OCI-LY7 (cell line): ENCODE measurements at regions not wholly inside any gene's neighbourhood (a gene's known extent, or its start where the extent isn't known, plus 50 kb on each side); places are given as distances from the start of the nearest gene placed in this dataset.

ENCODE experiments used
- BruUV-seq: library from RNA; stranded (reverse); fragments of 400-500 nt; replicated peaks from 2 replicates; lab custom pipeline; 2021; lab: Mats Ljungman, UMichigan
- CTCF ChIA-PET: fragments of 300-600 bp; sonication (Branson Sonifier 250); formaldehyde crosslinking; loops from one replicate; lab custom pipeline; 2022; ENCODE audit warnings: antibody characterized with exemption; ENCODE audit not compliant: unreplicated experiment; lab: Charles Lee
- POLR2A ChIA-PET: fragments of 300-600 bp; sonication (Branson Sonifier 250); formaldehyde crosslinking; loops from one replicate; lab custom pipeline; 2022; ENCODE audit warnings: antibody characterized with exemption; lab: Charles Lee
- DNase-seq: peaks from one replicate; pipeline ENCODE4 v3.0.0-alpha.2; 2015; ENCODE audit warnings: low spot score
- H2AFZ ChIP-seq: fragments of 200-600 bp; sonication (generic), shearing (Covaris generic); 2 replicates; pipeline ENCODE4 v1.6.1; 2014; ENCODE audit warnings: mild to moderate bottlenecking, antibody characterized with exemption, low read length, moderate library complexity
- H3K27ac ChIP-seq: fragments of 200-600 bp; sonication (generic); 2 replicates; pipeline ENCODE4 v1.5.1; 2014; ENCODE audit warnings: mixed run types, low read depth, mild to moderate bottlenecking, moderate library complexity, low read length, inconsistent platforms; ENCODE audit not compliant: poor library complexity, severe bottlenecking
- H3K36me3 ChIP-seq: fragments of 200-600 bp; sonication (generic); 2 replicates; pipeline ENCODE4 v1.6.1; 2014; ENCODE audit warnings: mild to moderate bottlenecking, antibody characterized with exemption, low read length, moderate library complexity, mixed read lengths; ENCODE audit not compliant: insufficient read depth
- H3K4me1 ChIP-seq: fragments of 200-600 bp; sonication (generic); 2 replicates; pipeline ENCODE4 v1.5.1; 2014; ENCODE audit warnings: mild to moderate bottlenecking, low read length; ENCODE audit not compliant: insufficient read depth, poor library complexity, severe bottlenecking
- H3K4me2 ChIP-seq: fragments of 200-600 bp; sonication (generic); 2 replicates; pipeline ENCODE4 v1.6.1; 2014; ENCODE audit warnings: mild to moderate bottlenecking, low read length
- H3K4me3 ChIP-seq: fragments of 200-600 bp; sonication (generic); 2 replicates; pipeline ENCODE4 v1.5.1; 2014; ENCODE audit warnings: mild to moderate bottlenecking, low read depth, low read length; ENCODE audit not compliant: poor library complexity, severe bottlenecking
- H3K79me2 ChIP-seq: fragments of 200-600 bp; sonication (generic); 2 replicates; pipeline ENCODE4 v1.6.1; 2016; ENCODE audit warnings: low read depth, mild to moderate bottlenecking, low read length, moderate library complexity, mixed read lengths; ENCODE audit not compliant: insufficient read depth
- H3K9me2 ChIP-seq: fragments of 200-600 bp; sonication (generic); 2 replicates; pipeline ENCODE4 v1.6.1; 2016; ENCODE audit warnings: mild to moderate bottlenecking, low read length, mixed read lengths; ENCODE audit not compliant: insufficient read depth
- H3K9me3 ChIP-seq: fragments of 200-600 bp; sonication (generic); 2 replicates; pipeline ENCODE4 v1.6.1; 2014; ENCODE audit warnings: mild to moderate bottlenecking, mixed run types, low read length, mixed read lengths
- H4K20me1 ChIP-seq: fragments of 200-600 bp; sonication (generic); 2 replicates; pipeline ENCODE4 v1.6.1; 2014; ENCODE audit warnings: mild to moderate bottlenecking, antibody characterized with exemption, low read length, moderate library complexity, mixed read lengths; ENCODE audit not compliant: insufficient read depth
- CTCF ChIP-seq: fragments of 200-600 bp; sonication (generic); conservative IDR thresholded peaks from 2 replicates; pipeline ENCODE4 v1.5.1; 2014; ENCODE audit warnings: mild to moderate bottlenecking, antibody characterized with exemption, low read length, moderate library complexity, mixed read lengths
- EZH2phosphoT487 ChIP-seq: fragments of 200-600 bp; sonication (generic); IDR thresholded peaks from 2 replicates; pipeline ENCODE4 v1.6.1; 2018; ENCODE audit warnings: low read depth, borderline replicate concordance, mild to moderate bottlenecking, mixed run types, antibody characterized with exemption, low read length, moderate library complexity, mixed read lengths
- intact Hi-C: fragments of 100-400 bp; cut with micrococcal nuclease; formaldehyde crosslinking; loops from one replicate; pipeline ENCODE4 v1.10.0; 2022; ENCODE audit not compliant: unreplicated experiment

- H3K4me3 ChIP-seq = no peak overlapping the region
- no peaks in the 10 kb centered on the region for H3K4me1 ChIP-seq
- H3K36me3 ChIP-seq = no peaks in the 10 kb centered on the region
- ChIA-PET CTCF (no interaction called here), POLR2A (interaction anchor here (0.6 kb wide), 1 partner anchor 280 kb away, joined by 7 read pairs; no protein-coding TSS in a partner anchor)
- no TSS peak for BruUV-seq
- H3K79me2 ChIP-seq = no peaks in the 10 kb centered on the region
- H3K9me3 ChIP-seq = no peaks in the 10 kb centered on the region
- intact Hi-C loops = no loop called here
- TF ChIP-seq CTCF (no peak), EZH2phosphoT487 (no peak)
- no peak overlapping the region for H2AFZ ChIP-seq
- H3K9me2 ChIP-seq = no peaks in the 10 kb centered on the region
- DNase-seq = no peak
- H4K20me1 ChIP-seq = no peaks in the 10 kb centered on the region
- H3K4me2 ChIP-seq = no peak overlapping the region
- no peak overlapping the region for H3K27ac ChIP-seq
Measured at GRCh38 chr1:223011505-223011856, 131.6 kb downstream of the TLR5 start.

DNA sequence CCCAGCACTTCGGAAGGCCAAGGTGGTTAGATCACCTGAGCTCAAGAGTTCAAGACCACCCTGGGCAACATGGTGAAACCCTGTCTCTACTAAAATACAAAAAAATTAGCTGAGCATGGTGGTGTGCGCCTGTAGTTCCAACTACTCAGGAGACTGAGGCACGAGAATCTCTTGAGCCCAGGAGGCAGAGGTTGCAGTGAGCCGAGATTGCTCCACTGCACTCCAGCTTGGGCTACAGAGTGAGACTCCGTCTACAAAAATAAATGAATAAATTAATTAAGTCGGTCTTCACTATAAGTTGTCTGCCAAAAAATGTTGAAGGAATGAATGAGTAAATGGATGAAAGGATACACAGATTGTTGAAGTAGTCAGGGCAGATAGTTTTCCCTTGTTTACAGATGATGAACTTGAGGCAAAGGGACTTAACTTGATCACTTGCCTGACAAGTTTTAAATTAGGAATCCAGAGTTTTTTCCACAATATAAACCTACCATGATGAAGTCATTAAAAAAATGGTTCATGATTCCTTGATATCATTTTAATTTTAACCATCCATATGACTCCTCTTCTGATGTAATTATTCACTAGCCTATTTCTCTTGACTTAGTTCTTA, 130.8 kb downstream of the TLR5 start:
- no peak for DNase-seq
- no peaks in the 10 kb centered on the region for H3K9me3 ChIP-seq
- no peak overlapping the region for H3K4me2 ChIP-seq
- intact Hi-C loops = no loop called here
- no peaks in the 10 kb centered on the region for H3K4me1 ChIP-seq
- H3K36me3 ChIP-seq = no peaks in the 10 kb centered on the region
- H3K9me2 ChIP-seq = no peaks in the 10 kb centered on the region
- ChIA-PET POLR2A (no interaction called here), CTCF (no interaction called here)
- H2AFZ ChIP-seq = no peak overlapping the region
- no peaks in the 10 kb centered on the region for H4K20me1 ChIP-seq
- H3K79me2 ChIP-seq = no peaks in the 10 kb centered on the region
- no peak overlapping the region for H3K27ac ChIP-seq
- no peak overlapping the region for H3K4me3 ChIP-seq
- TF ChIP-seq EZH2phosphoT487 = no peak
- no peak for TF ChIP-seq CTCF
- BruUV-seq = no TSS peak

- ChIA-PET POLR2A (no interaction called here), CTCF (no interaction called here)
- no peaks in the 10 kb centered on the region for H3K79me2 ChIP-seq
- no peak overlapping the region for H3K4me3 ChIP-seq
- no peak overlapping the region for H2AFZ ChIP-seq
- BruUV-seq = no TSS peak
- H3K4me2 ChIP-seq = no peak overlapping the region
- no peak for DNase-seq
- H3K9me2 ChIP-seq = no peaks in the 10 kb centered on the region
- no peak overlapping the region for H3K27ac ChIP-seq
- H3K4me1 ChIP-seq = no peaks in the 10 kb centered on the region
- H3K9me3 ChIP-seq = no peaks in the 10 kb centered on the region
- H3K36me3 ChIP-seq = no peaks in the 10 kb centered on the region
- TF ChIP-seq EZH2phosphoT487 (no peak), CTCF (no peak)
- no peaks in the 10 kb centered on the region for H4K20me1 ChIP-seq
- intact Hi-C loops = no loop called here
Measured at GRCh38 chr1:223012938-223013337, 130.1 kb downstream of the TLR5 start.
